H1 (cell line): ENCODE measurements at regions not wholly inside any gene's neighbourhood (a gene's known extent, or its start where the extent isn't known, plus 50 kb on each side); places are given as distances from the start of the nearest gene placed in this dataset.

ENCODE experiments used
- CTCF ChIA-PET: fragments of 300-600 bp; sonication (Branson Sonifier 250); formaldehyde crosslinking; loops from one replicate; lab custom pipeline; 2021; ENCODE audit not compliant: partially characterized antibody; lab: Charles Lee
- POLR2A ChIA-PET: fragments of 300-600 bp; sonication (Branson Sonifier 250); formaldehyde crosslinking; loops from one replicate; lab custom pipeline; 2021; ENCODE audit warnings: inconsistent platforms; ENCODE audit not compliant: partially characterized antibody; lab: Charles Lee
- DNase-seq, 2 experiments: peaks; one replicate each; pipeline versions ENCODE4 v3.0.0 to v3.0.0-alpha.2; 2010 to 2022; ENCODE audit warnings: low spot score in 2 of 2, low read depth in 1 of 2, mixed read lengths in 1 of 2
- FAIRE-seq: peaks from 2 replicates; lab custom pipeline; 2011; peaks lifted over from hg19 to GRCh38; lab: Jason Lieb, UNC
- H2AFZ ChIP-seq: 2 replicates; pipeline ENCODE4 v1.8.1; 2012; ENCODE audit warnings: low read length, inconsistent platforms
- H2AK5ac ChIP-seq: 2 replicates; pipeline ENCODE4 v1.6.1; 2013; ENCODE audit warnings: low read depth, low read length
- H2BK120ac ChIP-seq: replicated peaks from 2 replicates; pipeline ENCODE3; 2013; ENCODE audit warnings: low read depth, low read length, inconsistent platforms
- H2BK12ac ChIP-seq: 2 replicates; pipeline ENCODE4 v1.6.1; 2013; ENCODE audit warnings: low read depth, low read length
- H2BK15ac ChIP-seq: 2 replicates; pipeline ENCODE4 v1.6.1; 2013; ENCODE audit warnings: low read length
- H2BK20ac ChIP-seq: 2 replicates; pipeline ENCODE4 v1.6.1; 2013; ENCODE audit warnings: low read length
- H2BK5ac ChIP-seq: 2 replicates; pipeline ENCODE4 v1.6.1; 2013; ENCODE audit warnings: low read depth, low read length
- H3K14ac ChIP-seq: 2 replicates; pipeline ENCODE4 v1.6.1; 2013; ENCODE audit warnings: inconsistent platforms; ENCODE audit not compliant: insufficient read length
- H3K18ac ChIP-seq: 2 replicates; pipeline ENCODE4 v1.6.1; 2013; ENCODE audit warnings: low read length; ENCODE audit errors: extremely low read depth
- H3K23ac ChIP-seq: 2 replicates; pipeline ENCODE4 v1.6.1; 2013; ENCODE audit warnings: inconsistent platforms; ENCODE audit not compliant: insufficient read length
- H3K23me2 ChIP-seq: 2 replicates; pipeline ENCODE4 v1.6.1; 2013; ENCODE audit warnings: low read depth, low read length
- H3K27ac ChIP-seq: 2 replicates; pipeline ENCODE4 v1.6.1; 2011; ENCODE audit warnings: low read depth, low read length, inconsistent platforms
- H3K27me3 ChIP-seq, 4 experiments: replicated peaks in 1 of 4; 1 replicate in 1 of 4; 2 replicates in 3 of 4; pipeline versions ENCODE4 v1.6.1 to v1.8.1; 2011 to 2013; ENCODE audit warnings: low read length in 3 of 4, mild to moderate bottlenecking in 3 of 4, inconsistent platforms in 2 of 4, mixed read lengths in 2 of 4, moderate library complexity in 1 of 4; ENCODE audit not compliant: control insufficient read depth in 3 of 4, insufficient read depth in 3 of 4; ENCODE audit errors: extremely low read depth in 1 of 4
- H3K36me3 ChIP-seq, 4 experiments: 2 replicates each; pipeline versions ENCODE4 v1.6.1 to v1.8.1; 2011 to 2013; ENCODE audit warnings: mild to moderate bottlenecking in 4 of 4, low read length in 3 of 4, moderate library complexity in 2 of 4, control low read depth in 1 of 4, inconsistent platforms in 1 of 4; ENCODE audit not compliant: insufficient read depth in 4 of 4, control insufficient read depth in 2 of 4
- H3K4ac ChIP-seq: replicated peaks from 2 replicates; pipeline ENCODE3; 2013; ENCODE audit warnings: low read length, low read depth, mixed read lengths, inconsistent platforms; ENCODE audit not compliant: insufficient read length
- H3K4me1 ChIP-seq, 4 experiments: replicated peaks in 1 of 4; 1 replicate in 1 of 4; 2 replicates in 3 of 4; pipeline versions ENCODE4 v1.6.1 to v1.8.1; 2011 to 2013; ENCODE audit warnings: low read length in 3 of 4, inconsistent platforms in 2 of 4, mixed read lengths in 1 of 4; ENCODE audit not compliant: insufficient read depth in 4 of 4, control insufficient read depth in 3 of 4
- H3K4me2 ChIP-seq, 2 experiments: 2 replicates each; pipeline versions ENCODE4 v1.6.1 to v1.8.1; 2011 to 2013; ENCODE audit warnings: low read depth in 2 of 2, low read length in 2 of 2, control low read depth in 1 of 2, inconsistent platforms in 1 of 2, mild to moderate bottlenecking in 1 of 2; ENCODE audit not compliant: insufficient read depth in 1 of 2
- H3K4me3 ChIP-seq, 4 experiments: fragments of 200-600, 300-600 bp in 1 of 4; sonication (generic), shearing (Covaris generic), sonication (Bioruptor Twin) in 1 of 4; 2 replicates each; pipeline versions ENCODE4 v1.5.1 to v1.8.1; 2011 to 2016; ENCODE audit warnings: low read length in 4 of 4, low read depth in 3 of 4, control low read depth in 2 of 4, inconsistent platforms in 2 of 4, mild to moderate bottlenecking in 2 of 4, mixed read lengths in 1 of 4, moderate library complexity in 1 of 4; ENCODE audit not compliant: insufficient read depth in 2 of 4; ENCODE audit errors: extremely low read depth in 1 of 4
- H3K56ac ChIP-seq: replicated peaks from 2 replicates; pipeline ENCODE3; 2013; ENCODE audit warnings: low read depth, mild to moderate bottlenecking, mixed read lengths, low read length, inconsistent platforms; ENCODE audit not compliant: insufficient read length
- H3K79me1 ChIP-seq: 2 replicates; pipeline ENCODE4 v1.6.1; 2013; ENCODE audit warnings: low read depth, low read length, control low read depth
- H3K79me2 ChIP-seq, 2 experiments: 2 replicates each; pipeline versions ENCODE4 v1.6.1 to v1.8.1; 2012 to 2013; ENCODE audit warnings: low read length in 2 of 2, mild to moderate bottlenecking in 2 of 2, inconsistent platforms in 1 of 2; ENCODE audit not compliant: insufficient read depth in 2 of 2, control insufficient read depth in 1 of 2
- H3K9ac ChIP-seq, 4 experiments: replicated peaks in 1 of 4; 1 replicate in 1 of 4; 2 replicates in 3 of 4; pipeline versions ENCODE4 v1.6.1 to v1.8.1; 2011 to 2013; ENCODE audit warnings: low read depth in 3 of 4, low read length in 3 of 4, control low read depth in 2 of 4, mild to moderate bottlenecking in 2 of 4, moderate library complexity in 2 of 4, inconsistent platforms in 1 of 4; ENCODE audit errors: extremely low read depth in 1 of 4
- H3K9me3 ChIP-seq, 2 experiments: 2 replicates each; pipeline versions ENCODE4 v1.6.1 to v1.8.1; 2012 to 2013; ENCODE audit warnings: mild to moderate bottlenecking in 2 of 2, moderate library complexity in 2 of 2, control low read depth in 1 of 2, inconsistent platforms in 1 of 2, low read depth in 1 of 2, low read length in 1 of 2, mixed read lengths in 1 of 2; ENCODE audit not compliant: insufficient read depth in 2 of 2
- H4K20me1 ChIP-seq, 2 experiments: replicated peaks in 1 of 2; 2 replicates each; pipeline versions ENCODE3 to v1.8.1; 2011 to 2013; ENCODE audit warnings: inconsistent platforms in 2 of 2, low read length in 2 of 2, mild to moderate bottlenecking in 1 of 2; ENCODE audit not compliant: insufficient read depth in 2 of 2, control insufficient read depth in 1 of 2
- H4K5ac ChIP-seq: 2 replicates; pipeline ENCODE4 v1.6.1; 2013; ENCODE audit warnings: low read length, low read depth, mixed read lengths, inconsistent platforms; ENCODE audit not compliant: insufficient read length
- H4K8ac ChIP-seq: 2 replicates; pipeline ENCODE4 v1.8.0; 2013; ENCODE audit warnings: mild to moderate bottlenecking, moderate library complexity, low read length, inconsistent platforms; ENCODE audit not compliant: insufficient read depth; ENCODE audit errors: extremely low read depth
- H4K91ac ChIP-seq: replicated peaks from 2 replicates; pipeline ENCODE3; 2013; ENCODE audit warnings: low read length, mixed read lengths, inconsistent platforms; ENCODE audit not compliant: insufficient read length
- CHD2 ChIP-seq: IDR thresholded peaks from 2 replicates; pipeline ENCODE4 v1.6.1; 2012; ENCODE audit warnings: low read length, improper control_type of control experiment
- POLR2A ChIP-seq, 2 experiments: IDR thresholded peaks; 1 replicate in 1 of 2; 2 replicates in 1 of 2; pipeline ENCODE4 v1.6.1; 2011; ENCODE audit warnings: low read depth in 2 of 2, low read length in 2 of 2, mild to moderate bottlenecking in 2 of 2; ENCODE audit errors: control extremely low read depth in 1 of 2
- TAF7 ChIP-seq: optimal IDR thresholded peaks from 2 replicates; pipeline ENCODE3; 2011; ENCODE audit warnings: low read depth, mild to moderate bottlenecking, inconsistent platforms, low read length, moderate library complexity, borderline replicate concordance
- YY1 ChIP-seq: IDR thresholded peaks from 2 replicates; pipeline ENCODE4 v1.6.1; 2011; ENCODE audit warnings: low read depth, mild to moderate bottlenecking, low read length
- WGBS, 2 experiments: shearing (Covaris generic) in 1 of 2; methylation state at CpG; one replicate each; pipeline versions ENCODE4 v1.1.6 to v1.1.7; 2013 to 2015; ENCODE audit warnings: low lambda C conversion rate in 2 of 2, mixed read lengths in 2 of 2, inconsistent platforms in 1 of 2, low coverage in 1 of 2, missing lambda C conversion rate in 1 of 2; ENCODE audit not compliant: insufficient replicate concordance in 2 of 2, insufficient coverage in 1 of 2, insufficient read length in 1 of 2; ENCODE audit errors: extremely low coverage in 1 of 2, missing lambda C conversion rate in 1 of 2; 5-methylcytosine and 5-hydroxymethylcytosine counted together

DNA sequence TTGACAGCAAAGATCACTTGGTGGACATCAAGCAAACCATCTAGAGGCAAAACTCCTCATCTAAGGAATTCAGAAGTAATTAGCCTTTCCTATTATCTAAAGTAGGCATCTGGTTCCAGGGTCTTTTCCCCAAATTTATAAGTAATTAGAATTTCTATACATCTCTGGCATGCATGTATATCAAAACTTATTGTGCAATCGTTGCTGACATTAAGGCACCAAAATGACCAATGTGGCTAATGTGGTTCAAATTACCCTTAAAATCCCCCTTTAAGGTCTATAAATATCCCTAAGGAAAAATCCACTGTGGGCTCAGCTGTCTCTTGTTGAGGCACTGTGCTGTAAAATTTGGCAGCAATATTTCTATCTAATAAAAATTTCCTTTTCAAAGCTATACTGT lies 695.9 kb upstream of the LRRTM4 start:
- no peak overlapping the region for H2BK15ac ChIP-seq
- 89% methylated on average over 1 of the region's 1 CpG; no CpG with 5 or more reads in 1 of the 2 experiments for WGBS, 2 experiments
- no peak overlapping the region for H3K4ac ChIP-seq
- no peak overlapping the region for H3K18ac ChIP-seq
- H3K79me2 ChIP-seq, result no peaks in the 10 kb centered on the region
- H2AFZ ChIP-seq, result no peak overlapping the region
- H3K27ac ChIP-seq, result no peak overlapping the region
- no peak for DNase-seq
- H3K27me3 ChIP-seq, result peaks cover 0 to under 1% (median 0%) of the 10 kb centered on the region in 4 experiments; a peak in 1 of 7 replicates
- H4K91ac ChIP-seq, result no peak overlapping the region
- no peak overlapping the region for H3K23ac ChIP-seq
- no peaks in the 10 kb centered on the region for H3K4me1 ChIP-seq
- H3K23me2 ChIP-seq, result no peaks in the 10 kb centered on the region
- ChIA-PET CTCF (no interaction called here), POLR2A (no interaction called here)
- H3K14ac ChIP-seq, result no peak overlapping the region
- no peak overlapping the region for H2BK120ac ChIP-seq
- H4K5ac ChIP-seq, result no peak overlapping the region
- FAIRE-seq, result no peak
- H3K36me3 ChIP-seq, result no peaks in the 10 kb centered on the region
- no peak overlapping the region for H4K8ac ChIP-seq
- H2BK20ac ChIP-seq, result no peak overlapping the region
- H3K9me3 ChIP-seq, result no peaks in the 10 kb centered on the region
- no peak overlapping the region for H3K4me3 ChIP-seq
- no peak overlapping the region for H2AK5ac ChIP-seq
- H4K20me1 ChIP-seq, result no peaks in the 10 kb centered on the region
- H2BK5ac ChIP-seq, result no peak overlapping the region
- no peak for TF ChIP-seq CHD2
- TF ChIP-seq YY1, result no peak
- no peak for TF ChIP-seq POLR2A (IDR thresholded peaks at IDR 0.05; ENCODE audit: control extremely low read depth in 1 of 2, low read depth in 2 of 2, low read length in 2 of 2)
- no peak for TF ChIP-seq TAF7
- H2BK12ac ChIP-seq, result no peak overlapping the region
- no peak overlapping the region for H3K4me2 ChIP-seq
- H3K56ac ChIP-seq, result no peak overlapping the region
- no peak overlapping the region for H3K9ac ChIP-seq
- no peaks in the 10 kb centered on the region for H3K79me1 ChIP-seq
